K562 (cell line): ENCODE measurements at regions not wholly inside any gene's neighbourhood (a gene's known extent, or its start where the extent isn't known, plus 50 kb on each side); places are given as distances from the start of the nearest gene placed in this dataset.

Experiments
- ATAC-seq: fragments of 200-7000 bp; cut with Tn5 transposase; 3 replicates; pipeline ENCODE4 v1.9.1; 2020; ENCODE audit warnings: moderate library complexity
- BruUV-seq: library from RNA; stranded (reverse); fragments of 400-500 nt; replicated peaks from 2 replicates; lab custom pipeline; 2021; lab: Mats Ljungman, UMichigan
- CTCF ChIA-PET: fragments of 300-600 bp; formaldehyde crosslinking; extraction: SDS; loops from one replicate; lab custom pipeline; 2021; ENCODE audit warnings: low intra/inter-chr PET ratio; lab: Yijun Ruan, JAX
- POLR2A ChIA-PET: fragments of 300-600, 350-650 bp; sonication (Branson Sonifier 250); formaldehyde crosslinking; extraction: SDS; loops from one replicate; lab custom pipeline; 2021; ENCODE audit warnings: antibody characterized with exemption, inconsistent platforms; lab: Yijun Ruan, JAX
- DNase-seq, 4 experiments: peaks; one replicate each; pipeline versions ENCODE4 v3.0.0 to v3.0.0-alpha.2; 2011 to 2018; ENCODE audit warnings: low spot score in 3 of 4, mixed read lengths in 3 of 4; ENCODE audit errors: extremely low read depth in 1 of 4
- FAIRE-seq: peaks from 2 replicates; lab custom pipeline; 2011; peaks lifted over from hg19 to GRCh38; lab: Jason Lieb, UNC
- H2AFZ ChIP-seq: 2 replicates; pipeline ENCODE4 v1.6.0; 2011; ENCODE audit warnings: low read depth, low read length, control low read depth, inconsistent platforms
- H3K27ac ChIP-seq: fragments of 200-600 bp; 3 replicates; pipeline ENCODE4 v1.8.0; 2011; ENCODE audit warnings: low read depth, mild to moderate bottlenecking, control low read depth, inconsistent platforms, low read length, moderate library complexity, mixed read lengths; ENCODE audit errors: extremely low read depth
- H3K27me3 ChIP-seq, 2 experiments: fragments of 300-600 bp in 1 of 2; 2 replicates in 1 of 2; 3 replicates in 1 of 2; pipeline versions ENCODE4 v1.6.0 to v1.8.0; 2011; ENCODE audit warnings: inconsistent platforms in 2 of 2, low read length in 2 of 2, mild to moderate bottlenecking in 1 of 2, mixed read lengths in 1 of 2, moderate library complexity in 1 of 2; ENCODE audit not compliant: control insufficient read depth in 2 of 2, insufficient read depth in 2 of 2
- H3K36me3 ChIP-seq: fragments of 300-600 bp; 3 replicates; pipeline ENCODE4 v1.8.0; 2011; ENCODE audit warnings: mild to moderate bottlenecking, low read length, inconsistent platforms; ENCODE audit not compliant: control insufficient read depth, insufficient read depth
- H3K4me1 ChIP-seq, 2 experiments: fragments of 200-600 bp in 1 of 2; replicated peaks in 1 of 2; 2 replicates in 1 of 2; 3 replicates in 1 of 2; pipeline versions ENCODE4 v1.5.1 to v1.8.0; 2011; ENCODE audit warnings: inconsistent platforms in 2 of 2, low read length in 2 of 2, mild to moderate bottlenecking in 1 of 2, mixed read lengths in 1 of 2, moderate library complexity in 1 of 2; ENCODE audit not compliant: control insufficient read depth in 2 of 2, insufficient read depth in 2 of 2
- H3K4me2 ChIP-seq: 2 replicates; pipeline ENCODE4 v1.6.1; 2011; ENCODE audit warnings: low read length, control low read depth, inconsistent platforms, mixed read lengths; ENCODE audit not compliant: insufficient read depth
- H3K4me3 ChIP-seq: fragments of 200-600 bp; sonication (generic), shearing (Covaris generic); 2 replicates; pipeline ENCODE4 v1.5.1; 2016; ENCODE audit warnings: control low read depth, inconsistent platforms
- H3K79me2 ChIP-seq: fragments of 200-600 bp; 3 replicates; pipeline ENCODE4 v1.8.0; 2011; ENCODE audit warnings: low read length, inconsistent platforms; ENCODE audit not compliant: control insufficient read depth, insufficient read depth
- H3K9ac ChIP-seq, 2 experiments: 2 replicates each; pipeline versions ENCODE4 v1.6.0 to v1.6.1; 2011; ENCODE audit warnings: low read depth in 2 of 2, low read length in 2 of 2, control low read depth in 1 of 2, inconsistent platforms in 1 of 2, mild to moderate bottlenecking in 1 of 2, mixed read lengths in 1 of 2; ENCODE audit not compliant: insufficient read depth in 1 of 2
- H3K9me1 ChIP-seq: one replicate; pipeline ENCODE4 v1.6.0; 2011; ENCODE audit warnings: inconsistent platforms, mild to moderate bottlenecking, low read length, moderate library complexity; ENCODE audit not compliant: control insufficient read depth, insufficient read depth
- H3K9me3 ChIP-seq: replicated peaks from 2 replicates; pipeline ENCODE4 v1.5.1; 2011; ENCODE audit warnings: low read depth, low read length, inconsistent platforms; ENCODE audit not compliant: control insufficient read depth, insufficient read depth
- H4K20me1 ChIP-seq: replicated peaks from 2 replicates; pipeline ENCODE4 v1.6.1; 2011; ENCODE audit warnings: low read length, inconsistent platforms, mixed read lengths; ENCODE audit not compliant: control insufficient read depth, insufficient read depth
- ID3 ChIP-seq, 2 experiments: fragments of 250-450 bp in 1 of 2; fragments of 450-650 bp in 1 of 2; sonication (Bioruptor Pico) in 1 of 2; IDR thresholded peaks; 2 replicates each; pipeline versions ENCODE4 v1.6.1 to v1.8.0; 2016 to 2021; ENCODE audit warnings: mild to moderate bottlenecking in 2 of 2, moderate library complexity in 2 of 2, missing compliant biosample characterization in 1 of 2, missing genetic modification characterization in 1 of 2
- MCM5 ChIP-seq: fragments of 450-650 bp; IDR thresholded peaks from 2 replicates; pipeline ENCODE4 v1.6.1; 2016; ENCODE audit warnings: low read depth
- MEIS2 ChIP-seq: fragments of 450-650 bp; IDR thresholded peaks from 2 replicates; pipeline ENCODE4 v1.6.1; 2014; ENCODE audit warnings: mild to moderate bottlenecking; ENCODE audit not compliant: partially characterized antibody
- RBM17 ChIP-seq: fragments of 200-400 bp; formaldehyde crosslinking; IDR thresholded peaks from 2 replicates; pipeline ENCODE4 v1.6.1; 2017; ENCODE audit warnings: low read depth, mild to moderate bottlenecking, low read length, borderline replicate concordance
- ZNF263 ChIP-seq: sonication (generic); formaldehyde crosslinking; IDR thresholded peaks from 2 replicates; pipeline ENCODE4 v1.8.0; 2022; ENCODE audit warnings: mild to moderate bottlenecking, missing genetic modification reagents, borderline replicate concordance
- ZNF408 ChIP-seq: fragments of 250-450 bp; sonication (Bioruptor Pico); IDR thresholded peaks from 2 replicates; pipeline ENCODE4 v1.4.0; 2020; ENCODE audit warnings: low read depth, mild to moderate bottlenecking, moderate library complexity
- WGBS: fragments of 100-300 bp; shearing (Covaris generic); methylation state at CpG from one replicate; pipeline ENCODE4 v1.1.6; 2016; ENCODE audit warnings: low coverage, mixed read lengths; ENCODE audit not compliant: insufficient coverage; ENCODE audit errors: missing lambda C conversion rate; 5-methylcytosine and 5-hydroxymethylcytosine counted together
- in situ Hi-C: fragments of 300-500 bp; cut with MboI; formaldehyde crosslinking; loops from 4 replicates; pipeline ENCODE4 v1.15.0; 2018; ENCODE audit warnings: inconsistent platforms, mixed read lengths
- intact Hi-C: fragments of 100-400 bp; cut with micrococcal nuclease; formaldehyde crosslinking; loops from 2 replicates; pipeline ENCODE4 v1.14.2; 2022

GRCh38 chr1:29708381-29708780 is 472.1 kb downstream of the PTPRU start:
- no peaks in the 10 kb centered on the region for H3K4me1 ChIP-seq
- H3K27ac ChIP-seq = no peak overlapping the region
- no peak overlapping the region for H3K4me3 ChIP-seq
- H3K9ac ChIP-seq = no peak overlapping the region
- BruUV-seq = no TSS peak
- intact Hi-C loops (no loop called here), in situ Hi-C loops (loop anchor here (10.0 kb wide), 1 partner anchor 474 kb away; the partner anchor contains the start of genes MECR and PTPRU)
- 0 out of 2 replicates have a peak, but pooled peaks cover 5% of the 10 kb centered on the region for H4K20me1 ChIP-seq
- no peak overlapping the region for H3K4me2 ChIP-seq
- H3K9me3 ChIP-seq = no peaks in the 10 kb centered on the region
- no peaks in the 10 kb centered on the region for H3K79me2 ChIP-seq
- H2AFZ ChIP-seq = no peak overlapping the region
- TF ChIP-seq ID3 (CRISPR knock-in tag; IDR thresholded peaks at IDR 0.05) = no peak
- TF ChIP-seq ID3 (tag; IDR thresholded peaks at IDR 0.05) = no peak
- TF ChIP-seq MEIS2 = no peak
- CTCF ChIA-PET = no interaction called here
- DNase-seq (no peak), FAIRE-seq (no peak), ATAC-seq (no peak)
- WGBS = 0% methylated on average over 1 of the region's 1 CpG
- no peaks in the 10 kb centered on the region for H3K36me3 ChIP-seq
- peaks cover 10% of the 10 kb centered on the region for H3K9me1 ChIP-seq
- POLR2A ChIA-PET = no interaction called here
- H3K27me3 ChIP-seq = peaks cover 0 to 5% of the 10 kb centered on the region in 2 experiments; a peak in 1 of 5 replicates

GRCh38 chr1:29707796-29708195 is 471.5 kb downstream of the PTPRU start:
- peaks cover 0 to 5% of the 10 kb centered on the region in 2 experiments; a peak in 1 of 5 replicates for H3K27me3 ChIP-seq
- no peak for DNase-seq
- H3K4me1 ChIP-seq = no peaks in the 10 kb centered on the region
- no peaks in the 10 kb centered on the region for H3K79me2 ChIP-seq
- no peak for ATAC-seq
- no peaks in the 10 kb centered on the region for H3K9me3 ChIP-seq
- no TSS peak for BruUV-seq
- ChIA-PET POLR2A (interaction anchor here (0.7 kb wide), 1 partner anchor 668 kb away, joined by 4 read pairs; no protein-coding TSS in a partner anchor), CTCF (no interaction called here)
- in situ Hi-C loops (loop anchor here (10.0 kb wide), 1 partner anchor 473 kb away; the partner anchor contains the start of genes MECR and PTPRU), intact Hi-C loops (no loop called here)
- TF ChIP-seq ZNF263 (no peak), RBM17 (no peak), MCM5 (no peak), ZNF408 (no peak)
- no peaks in the 10 kb centered on the region for H3K36me3 ChIP-seq
- H3K9me1 ChIP-seq = peaks cover 10% of the 10 kb centered on the region
- no peak overlapping the region for H3K4me2 ChIP-seq
- H3K9ac ChIP-seq = no peak overlapping the region
- no peak for FAIRE-seq
- no peak overlapping the region for H3K4me3 ChIP-seq
- no peak overlapping the region for H2AFZ ChIP-seq
- 13% methylated on average over 6 of the region's 9 CpGs for WGBS
- H4K20me1 ChIP-seq = 0 out of 2 replicates have a peak, but pooled peaks cover 9% of the 10 kb centered on the region
- H3K27ac ChIP-seq = no peak overlapping the region
